Esophagus (tissue), 2 donors: ENCODE measurements at regions not wholly inside any gene's neighbourhood (a gene's known extent, or its start where the extent isn't known, plus 50 kb on each side); places are given as distances from the start of the nearest gene placed in this dataset.

Experiments used
- H3K27ac ChIP-seq, 2 donors: one replicate each; pipeline ENCODE4 v1.5.1; 2013; ENCODE audit warnings: low read depth in 2 of 2, mild to moderate bottlenecking in 2 of 2, inconsistent platforms in 1 of 2, low read length in 1 of 2, moderate library complexity in 1 of 2
- H3K27me3 ChIP-seq, 2 donors: one replicate each; pipeline ENCODE4 v1.6.1; 2013; ENCODE audit warnings: low read length in 2 of 2, control low read depth in 1 of 2, mild to moderate bottlenecking in 1 of 2; ENCODE audit not compliant: insufficient read depth in 2 of 2, control insufficient read depth in 1 of 2
- H3K36me3 ChIP-seq, 2 donors: one replicate each; pipeline ENCODE4 v1.6.1; 2013; ENCODE audit warnings: low read length in 1 of 2; ENCODE audit not compliant: control insufficient read depth in 2 of 2, insufficient read depth in 2 of 2
- H3K4me1 ChIP-seq, 2 donors: one replicate each; pipeline ENCODE4 v1.6.1; 2013; ENCODE audit warnings: low read length in 1 of 2; ENCODE audit not compliant: control insufficient read depth in 2 of 2, insufficient read depth in 2 of 2
- H3K4me3 ChIP-seq, 2 donors: one replicate each; pipeline ENCODE4 v1.5.1; 2013; ENCODE audit warnings: low read length in 2 of 2, mild to moderate bottlenecking in 2 of 2, low read depth in 1 of 2, moderate library complexity in 1 of 2
- H3K9me3 ChIP-seq, 2 donors: one replicate each; pipeline ENCODE4 v1.6.1; 2013; ENCODE audit warnings: mild to moderate bottlenecking in 2 of 2, low read depth in 1 of 2, low read length in 1 of 2, moderate library complexity in 1 of 2; ENCODE audit not compliant: control insufficient read depth in 2 of 2, insufficient read depth in 1 of 2
- WGBS, 2 donors: extraction: QIAGEN DNeasy Blood & Tissue Kit; methylation state at CpG; one replicate each; pipeline ENCODE4 v1.1.7; 2013; 5-methylcytosine and 5-hydroxymethylcytosine counted together
- donor health status: healthy with polysubstance abuse.
- donor health status: Bipolar disorder and iron deficiency.

DNA sequence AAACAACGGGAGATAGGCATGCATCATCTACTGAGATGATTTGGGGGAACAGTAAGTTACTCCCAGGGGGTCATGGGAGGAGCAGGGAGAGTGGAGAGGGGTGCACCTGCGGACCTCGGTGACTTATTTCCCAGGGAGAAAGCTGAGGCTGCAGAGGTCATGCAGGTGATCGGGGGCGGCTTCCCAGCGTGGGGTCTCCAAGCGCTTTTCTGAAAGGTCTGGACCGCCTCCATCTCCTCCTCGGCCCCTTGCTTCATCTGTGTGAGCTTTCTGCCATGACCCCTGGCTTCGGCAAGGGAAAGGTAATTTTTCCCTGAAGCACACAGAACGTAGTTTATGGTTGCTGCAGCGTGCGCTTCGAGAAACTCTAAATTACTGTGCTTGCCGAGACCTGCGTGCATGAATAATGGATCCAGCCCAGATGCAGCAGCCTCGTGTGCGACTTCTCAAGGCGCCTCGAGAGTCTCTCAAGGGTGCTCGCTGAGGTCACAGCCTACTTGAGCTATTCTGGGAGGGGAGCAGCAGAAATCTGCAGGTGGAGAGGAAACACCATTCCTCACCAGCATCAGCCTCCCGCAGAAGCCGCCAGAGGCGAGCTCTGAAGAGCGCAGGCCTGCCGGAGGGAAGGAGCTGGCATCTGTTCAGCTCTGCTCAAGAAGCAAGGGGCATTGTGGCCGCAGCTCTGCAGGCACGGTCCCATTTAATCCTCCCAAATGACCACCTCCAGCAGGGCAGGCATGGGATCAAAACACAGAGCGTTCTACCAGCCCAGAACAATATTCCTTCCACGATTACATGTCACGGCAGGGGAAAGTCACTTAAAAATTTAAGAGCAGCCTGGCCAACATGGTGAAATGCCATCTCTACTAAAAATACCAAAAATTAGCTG lies 308.4 kb upstream of the MYT1L start:
- H3K27me3 ChIP-seq: no peaks in the 10 kb centered on the region
- no peak overlapping the region for H3K27ac ChIP-seq
- H3K36me3 ChIP-seq: no peaks in the 10 kb centered on the region
- no peak overlapping the region for H3K4me3 ChIP-seq
- no peaks in the 10 kb centered on the region for H3K9me3 ChIP-seq
- WGBS, 2 donors: 69 to 75% methylated on average over 31 of the region's 31 CpGs
- H3K4me1 ChIP-seq: peaks cover 0 to 22% of the 10 kb centered on the region in 2 donors

DNA sequence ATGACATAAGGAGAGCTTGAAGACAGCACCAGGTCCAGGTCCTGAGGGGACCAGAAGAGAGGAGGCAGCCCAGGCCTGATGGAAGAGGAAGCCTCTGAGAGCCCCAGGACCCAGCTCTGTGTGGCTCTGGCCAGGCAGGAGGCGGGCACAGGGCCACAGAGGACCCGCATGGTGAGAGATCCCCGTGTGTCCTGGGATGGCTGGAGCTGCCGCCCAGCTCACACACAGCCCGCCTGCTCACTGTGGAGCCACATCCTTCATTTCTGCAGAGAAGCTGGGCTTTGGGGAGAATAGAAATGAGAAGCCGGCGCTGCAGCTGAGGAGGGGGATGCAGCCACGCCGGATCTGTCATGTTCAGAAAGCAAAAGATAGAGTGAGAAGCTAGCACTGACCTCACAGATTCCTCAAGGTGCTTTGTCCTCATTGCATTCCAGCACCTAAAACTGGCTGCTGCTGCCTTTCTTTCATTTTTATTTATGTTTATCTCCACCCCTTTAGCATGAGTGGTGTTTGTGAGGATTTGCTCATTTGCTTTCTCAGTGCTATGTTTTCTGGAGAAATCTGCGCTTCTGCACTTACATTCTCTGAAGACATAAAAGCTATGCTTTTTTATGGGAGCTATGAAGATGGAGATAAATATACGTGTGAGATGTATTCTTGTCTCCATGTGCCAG lies 307.6 kb upstream of the MYT1L start:
- no peak overlapping the region for H3K4me3 ChIP-seq
- H3K9me3 ChIP-seq: no peaks in the 10 kb centered on the region
- no peaks in the 10 kb centered on the region for H3K27me3 ChIP-seq
- H3K4me1 ChIP-seq: peaks cover 0 to 20% of the 10 kb centered on the region in 2 donors
- H3K36me3 ChIP-seq: no peaks in the 10 kb centered on the region
- WGBS, 2 donors: 66 to 76% methylated on average over 11 of the region's 11 CpGs
- H3K27ac ChIP-seq: no peak overlapping the region

DNA sequence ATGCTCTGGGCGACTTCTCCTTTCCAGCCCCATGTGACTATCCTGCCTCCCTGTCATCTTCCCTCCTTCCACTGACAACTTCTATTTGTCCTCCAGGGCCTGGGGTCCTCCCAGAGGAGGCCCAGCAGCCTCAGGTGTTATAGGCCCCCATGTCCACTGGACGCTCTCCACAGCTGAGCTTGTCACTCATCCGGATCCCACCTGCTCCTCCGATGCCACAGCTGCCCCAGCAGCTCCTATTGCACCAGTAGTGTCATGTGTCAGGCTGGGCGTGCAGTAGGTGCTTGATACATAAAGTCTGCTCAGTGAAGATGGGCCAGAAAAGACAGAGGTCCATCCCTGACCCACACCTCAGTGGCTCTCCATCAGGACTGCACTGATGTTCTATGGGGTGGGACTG lies 305.7 kb upstream of the MYT1L start:
- Histone ChIP-seq H3K4me1 (peaks cover 0 to 17% of the 10 kb centered on the region in 2 donors), H3K9me3 (no peaks in the 10 kb centered on the region), H3K4me3 (no peak overlapping the region), H3K36me3 (no peaks in the 10 kb centered on the region), H3K27ac (no peak overlapping the region), H3K27me3 (no peaks in the 10 kb centered on the region)
- WGBS, 2 donors: 89 to 93% methylated on average over 5 of the region's 5 CpGs

DNA sequence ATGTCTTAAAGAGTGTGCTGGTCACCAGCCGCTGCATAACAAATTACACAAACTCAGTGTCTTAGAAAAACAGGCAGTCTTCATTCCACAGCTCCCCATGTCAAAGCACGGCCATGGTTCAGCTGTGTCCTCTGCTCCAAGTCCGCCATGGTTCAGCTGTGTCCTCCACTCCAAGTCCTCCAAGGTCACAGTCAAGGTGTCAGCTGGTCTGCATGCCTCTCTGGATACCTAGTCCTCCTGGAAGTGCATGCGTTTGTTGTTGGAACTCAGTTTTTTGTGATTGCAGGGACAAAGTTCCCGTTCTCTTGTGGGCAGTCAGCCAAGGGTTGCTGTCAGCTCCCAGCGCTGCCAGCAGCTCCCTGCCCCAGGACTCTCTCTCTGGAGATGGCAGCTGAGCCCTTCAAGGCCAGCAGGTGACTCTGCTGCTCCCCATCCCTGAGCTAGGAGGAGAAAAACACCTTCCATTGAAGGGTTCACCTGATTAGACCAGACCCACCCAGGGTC lies 304.0 kb upstream of the MYT1L start:
- Histone ChIP-seq H3K36me3 (no peaks in the 10 kb centered on the region), H3K27me3 (no peaks in the 10 kb centered on the region), H3K27ac (no peak overlapping the region), H3K9me3 (no peaks in the 10 kb centered on the region), H3K4me1 (peaks cover 0 to 3% of the 10 kb centered on the region in 2 donors), H3K4me3 (no peak overlapping the region)
- WGBS, 2 donors: 84 to 90% methylated on average over 6 of the region's 6 CpGs

DNA sequence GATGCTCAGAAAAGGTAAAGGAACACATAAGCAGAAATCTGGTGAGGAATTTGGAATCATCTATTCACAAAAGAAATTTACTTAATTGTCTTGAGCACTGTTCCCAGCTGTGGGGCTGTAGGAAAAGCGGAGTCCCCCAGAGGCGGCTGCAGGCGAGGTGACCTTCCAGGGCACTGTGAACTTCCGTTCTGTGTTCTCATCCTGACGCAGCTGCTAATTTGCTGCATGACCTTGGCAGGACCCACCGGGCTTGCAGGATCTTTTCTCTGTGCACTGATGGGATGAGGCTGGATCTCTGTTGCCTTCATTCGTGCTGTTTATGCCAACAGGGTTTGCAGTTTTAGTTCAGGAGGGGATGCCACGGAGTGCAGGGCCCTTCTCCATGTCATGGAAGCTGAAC lies 301.9 kb upstream of the MYT1L start:
- Histone ChIP-seq H3K9me3 (no peaks in the 10 kb centered on the region), H3K27ac (no peak overlapping the region), H3K27me3 (no peaks in the 10 kb centered on the region), H3K4me1 (no peaks in the 10 kb centered on the region), H3K4me3 (no peak overlapping the region), H3K36me3 (no peaks in the 10 kb centered on the region)
- 55 to 64% methylated on average over 8 of the region's 8 CpGs for WGBS, 2 donors

DNA sequence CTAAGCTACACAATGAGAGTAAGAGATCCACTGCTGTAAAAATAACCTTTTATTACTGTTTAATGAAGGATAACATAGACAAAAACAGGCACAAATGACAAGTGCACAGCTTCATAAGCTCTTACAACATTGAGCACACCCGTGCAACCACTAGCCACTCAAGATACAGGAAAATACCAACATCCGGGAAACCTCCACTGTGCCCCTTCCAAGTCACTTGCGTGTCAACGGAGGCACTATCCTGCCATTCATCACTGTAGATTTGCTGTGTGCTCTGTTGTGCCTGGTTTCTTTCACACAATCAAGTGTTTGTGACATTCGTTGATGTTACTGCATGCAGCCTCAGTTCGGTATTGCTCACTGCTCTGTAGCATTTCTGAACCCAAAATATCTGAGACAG lies 292.9 kb upstream of the MYT1L start:
- H3K4me1 ChIP-seq: no peaks in the 10 kb centered on the region
- WGBS, 2 donors: 77 to 78% methylated on average over 6 of the region's 6 CpGs

DNA sequence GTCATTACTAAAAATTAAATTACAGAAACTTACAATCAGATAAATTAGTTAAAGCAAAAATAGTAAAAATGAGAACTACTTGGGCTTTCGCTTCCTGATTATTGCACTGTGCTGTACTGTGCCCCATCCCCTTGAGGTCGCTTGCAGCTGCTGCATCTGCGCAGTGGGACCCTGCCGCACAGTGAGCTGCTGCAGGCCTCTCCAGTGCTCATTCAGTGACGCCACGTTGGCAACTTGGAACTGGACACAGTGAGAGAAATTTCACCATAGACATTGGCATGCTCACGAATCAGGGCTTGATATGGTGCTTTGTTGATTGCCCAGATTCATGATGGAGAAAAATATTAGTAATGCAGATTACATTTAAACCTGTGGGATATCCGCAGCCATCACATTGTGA lies 290.8 kb upstream of the MYT1L start:
- H3K36me3 ChIP-seq: no peaks in the 10 kb centered on the region
- peaks cover 0 to 3% of the 10 kb centered on the region in 2 donors for H3K9me3 ChIP-seq
- 88 to 89% methylated on average over 8 of the region's 8 CpGs for WGBS, 2 donors
- no peak overlapping the region for H3K27ac ChIP-seq
- H3K4me1 ChIP-seq: no peaks in the 10 kb centered on the region
- no peaks in the 10 kb centered on the region for H3K27me3 ChIP-seq
- H3K4me3 ChIP-seq: no peak overlapping the region

More for the DNA sequence above, 292.9 kb upstream of the MYT1L start:
- Histone ChIP-seq H3K27me3 (no peaks in the 10 kb centered on the region), H3K27ac (no peak overlapping the region), H3K9me3 (peaks cover 0 to 3% of the 10 kb centered on the region in 2 donors), H3K4me3 (no peak overlapping the region), H3K36me3 (no peaks in the 10 kb centered on the region)

DNA sequence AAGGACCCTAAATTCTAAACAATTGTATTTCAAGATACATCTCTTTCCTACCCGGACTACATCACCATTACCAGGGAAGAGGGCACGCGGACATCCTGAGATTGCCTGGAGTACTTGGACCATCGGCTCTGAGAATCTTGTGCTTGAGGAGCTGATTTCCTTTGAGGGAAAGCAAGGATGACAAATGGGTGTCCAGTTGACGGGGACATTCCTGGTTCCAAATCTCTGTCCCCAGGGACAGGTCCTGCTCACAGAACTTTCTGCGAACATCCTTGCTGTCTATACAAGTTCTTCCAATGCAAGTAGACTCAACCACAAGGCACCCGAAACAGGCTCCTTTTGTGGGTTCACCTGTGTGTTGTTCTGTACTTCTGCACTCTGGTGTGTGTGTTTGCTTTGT lies 289.5 kb upstream of the MYT1L start:
- H3K27me3 ChIP-seq: peaks cover 0 to 2% of the 10 kb centered on the region in 2 donors

DNA sequence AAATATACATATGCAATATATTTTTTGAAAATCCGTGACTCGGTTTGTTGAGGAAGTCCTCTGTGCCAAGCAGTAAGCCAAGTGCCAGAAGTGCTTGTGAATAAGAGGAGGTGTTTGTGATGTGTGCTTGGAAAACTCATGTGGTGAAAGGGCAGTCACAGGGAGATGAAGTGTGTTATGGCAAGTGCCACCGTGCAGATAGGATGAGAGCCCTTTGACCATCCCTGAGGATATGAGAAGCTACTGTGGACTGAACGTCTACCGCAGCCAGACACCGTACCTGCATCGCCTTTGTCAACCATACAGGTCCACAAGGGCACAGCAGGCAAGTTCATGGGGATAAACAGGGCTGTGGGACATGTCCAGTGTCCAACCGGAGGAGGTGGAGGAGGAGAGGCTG lies 288.9 kb upstream of the MYT1L start:
- Histone ChIP-seq H3K9me3 (peaks cover 0 to 3% of the 10 kb centered on the region in 2 donors), H3K27ac (no peak overlapping the region)
- 90 to 93% methylated on average over 8 of the region's 8 CpGs for WGBS, 2 donors

More for the DNA sequence above, 289.5 kb upstream of the MYT1L start:
- Histone ChIP-seq H3K4me1 (no peaks in the 10 kb centered on the region), H3K27ac (no peak overlapping the region), H3K36me3 (no peaks in the 10 kb centered on the region), H3K4me3 (no peak overlapping the region), H3K9me3 (peaks cover 0 to 3% of the 10 kb centered on the region in 2 donors)
- 51 to 65% methylated on average over 7 of the region's 7 CpGs for WGBS, 2 donors

More for the DNA sequence above, 288.9 kb upstream of the MYT1L start:
- Histone ChIP-seq H3K4me3 (no peak overlapping the region), H3K4me1 (no peaks in the 10 kb centered on the region), H3K36me3 (no peaks in the 10 kb centered on the region), H3K27me3 (peaks cover 0 to 2% of the 10 kb centered on the region in 2 donors)
